OCI-LY7 (cell line): ENCODE measurements at regions not wholly inside any gene's neighbourhood (a gene's known extent, or its start where the extent isn't known, plus 50 kb on each side); places are given as distances from the start of the nearest gene placed in this dataset.
"Not testable (repeated sequence)": the region's sequence is repeated elsewhere in the genome, so short reads cannot be mapped to it uniquely, and the experiment has no call there.

Experiments
- BruUV-seq: library from RNA; stranded (reverse); fragments of 400-500 nt; replicated peaks from 2 replicates; lab custom pipeline; 2021; lab: Mats Ljungman, UMichigan
- CTCF ChIA-PET: fragments of 300-600 bp; sonication (Branson Sonifier 250); formaldehyde crosslinking; loops from one replicate; lab custom pipeline; 2022; ENCODE audit warnings: antibody characterized with exemption; ENCODE audit not compliant: unreplicated experiment; lab: Charles Lee
- POLR2A ChIA-PET: fragments of 300-600 bp; sonication (Branson Sonifier 250); formaldehyde crosslinking; loops from one replicate; lab custom pipeline; 2022; ENCODE audit warnings: antibody characterized with exemption; lab: Charles Lee
- DNase-seq: peaks from one replicate; pipeline ENCODE4 v3.0.0-alpha.2; 2015; ENCODE audit warnings: low spot score
- H2AFZ ChIP-seq: fragments of 200-600 bp; sonication (generic), shearing (Covaris generic); 2 replicates; pipeline ENCODE4 v1.6.1; 2014; ENCODE audit warnings: mild to moderate bottlenecking, antibody characterized with exemption, low read length, moderate library complexity
- H3K27ac ChIP-seq: fragments of 200-600 bp; sonication (generic); 2 replicates; pipeline ENCODE4 v1.5.1; 2014; ENCODE audit warnings: mixed run types, low read depth, mild to moderate bottlenecking, moderate library complexity, low read length, inconsistent platforms; ENCODE audit not compliant: poor library complexity, severe bottlenecking
- H3K36me3 ChIP-seq: fragments of 200-600 bp; sonication (generic); 2 replicates; pipeline ENCODE4 v1.6.1; 2014; ENCODE audit warnings: mild to moderate bottlenecking, antibody characterized with exemption, low read length, moderate library complexity, mixed read lengths; ENCODE audit not compliant: insufficient read depth
- H3K4me1 ChIP-seq: fragments of 200-600 bp; sonication (generic); 2 replicates; pipeline ENCODE4 v1.5.1; 2014; ENCODE audit warnings: mild to moderate bottlenecking, low read length; ENCODE audit not compliant: insufficient read depth, poor library complexity, severe bottlenecking
- H3K4me2 ChIP-seq: fragments of 200-600 bp; sonication (generic); 2 replicates; pipeline ENCODE4 v1.6.1; 2014; ENCODE audit warnings: mild to moderate bottlenecking, low read length
- H3K4me3 ChIP-seq: fragments of 200-600 bp; sonication (generic); 2 replicates; pipeline ENCODE4 v1.5.1; 2014; ENCODE audit warnings: mild to moderate bottlenecking, low read depth, low read length; ENCODE audit not compliant: poor library complexity, severe bottlenecking
- H3K79me2 ChIP-seq: fragments of 200-600 bp; sonication (generic); 2 replicates; pipeline ENCODE4 v1.6.1; 2016; ENCODE audit warnings: low read depth, mild to moderate bottlenecking, low read length, moderate library complexity, mixed read lengths; ENCODE audit not compliant: insufficient read depth
- H3K9me2 ChIP-seq: fragments of 200-600 bp; sonication (generic); 2 replicates; pipeline ENCODE4 v1.6.1; 2016; ENCODE audit warnings: mild to moderate bottlenecking, low read length, mixed read lengths; ENCODE audit not compliant: insufficient read depth
- H3K9me3 ChIP-seq: fragments of 200-600 bp; sonication (generic); 2 replicates; pipeline ENCODE4 v1.6.1; 2014; ENCODE audit warnings: mild to moderate bottlenecking, mixed run types, low read length, mixed read lengths
- H4K20me1 ChIP-seq: fragments of 200-600 bp; sonication (generic); 2 replicates; pipeline ENCODE4 v1.6.1; 2014; ENCODE audit warnings: mild to moderate bottlenecking, antibody characterized with exemption, low read length, moderate library complexity, mixed read lengths; ENCODE audit not compliant: insufficient read depth
- CTCF ChIP-seq: fragments of 200-600 bp; sonication (generic); conservative IDR thresholded peaks from 2 replicates; pipeline ENCODE4 v1.5.1; 2014; ENCODE audit warnings: mild to moderate bottlenecking, antibody characterized with exemption, low read length, moderate library complexity, mixed read lengths
- EZH2phosphoT487 ChIP-seq: fragments of 200-600 bp; sonication (generic); IDR thresholded peaks from 2 replicates; pipeline ENCODE4 v1.6.1; 2018; ENCODE audit warnings: low read depth, borderline replicate concordance, mild to moderate bottlenecking, mixed run types, antibody characterized with exemption, low read length, moderate library complexity, mixed read lengths
- intact Hi-C: fragments of 100-400 bp; cut with micrococcal nuclease; formaldehyde crosslinking; loops from one replicate; pipeline ENCODE4 v1.10.0; 2022; ENCODE audit not compliant: unreplicated experiment

GRCh38 chr9:31325778-31326177 is 1058.7 kb upstream of the ACO1 start:
- Histone ChIP-seq H3K4me2 (no peak overlapping the region), H3K4me3 (no peak overlapping the region), H3K9me2 (no peaks in the 10 kb centered on the region), H2AFZ (no peak overlapping the region), H3K36me3 (no peaks in the 10 kb centered on the region), H3K4me1 (peaks cover 12% of the 10 kb centered on the region), H3K9me3 (no peaks in the 10 kb centered on the region), H4K20me1 (no peaks in the 10 kb centered on the region), H3K27ac (no peak overlapping the region), H3K79me2 (no peaks in the 10 kb centered on the region)
- DNase-seq: no peak
- CTCF ChIA-PET: no interaction called here
- TF ChIP-seq CTCF (no peak), EZH2phosphoT487 (no peak)
- intact Hi-C loops: no loop called here
- BruUV-seq: no TSS peak
- POLR2A ChIA-PET: no interaction called here

DNA sequence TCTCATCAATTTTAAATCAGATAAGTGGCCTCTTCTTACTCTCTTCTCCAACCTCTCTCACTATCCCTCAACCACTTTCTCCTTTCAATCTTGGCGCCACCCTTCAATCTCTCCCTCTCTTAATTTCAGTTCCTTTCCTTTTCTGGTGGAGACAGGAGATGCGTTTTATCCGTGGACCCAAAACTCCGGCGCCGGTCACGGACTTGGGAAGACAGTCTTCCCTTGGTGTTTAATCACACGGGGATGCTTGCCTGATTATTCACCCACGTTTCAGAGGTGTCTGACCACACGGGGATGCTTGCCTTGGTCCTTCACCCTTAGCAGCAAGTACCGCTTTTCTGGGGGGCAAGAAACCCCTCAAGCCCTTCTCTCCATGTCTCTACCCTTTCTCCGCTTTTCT is 1057.6 kb upstream of the ACO1 start:
- H3K9me3 ChIP-seq, H3K36me3 ChIP-seq, intact Hi-C loops, H3K27ac ChIP-seq, BruUV-seq, H3K4me3 ChIP-seq, H3K9me2 ChIP-seq, H3K79me2 ChIP-seq, H3K4me2 ChIP-seq, DNase-seq, H4K20me1 ChIP-seq, CTCF ChIA-PET, POLR2A ChIA-PET, H2AFZ ChIP-seq: not testable (repeated sequence)
- H3K4me1 ChIP-seq: peaks cover 12% of the 10 kb centered on the region

GRCh38 chr9:31334837-31335528 is 1049.5 kb upstream of the ACO1 start:
- Histone ChIP-seq H3K27ac (no peak overlapping the region), H3K36me3 (peaks cover 11% of the 10 kb centered on the region; the same call in 1 of the 2 replicates), H3K9me3 (peaks cover 15% of the 10 kb centered on the region; the same call in 1 of the 2 replicates), H4K20me1 (no peaks in the 10 kb centered on the region), H3K4me2 (no peak overlapping the region), H3K4me1 (peaks cover 26% of the 10 kb centered on the region), H3K9me2 (no peaks in the 10 kb centered on the region), H3K4me3 (no peak overlapping the region), H3K79me2 (no peaks in the 10 kb centered on the region), H2AFZ (peak overlapping the region; percentile 43; the same call in 1 of the 2 replicates)
- no TSS peak for BruUV-seq
- POLR2A ChIA-PET: interaction anchor here (0.9 to 1.7 kb wide), 2 partner anchors 12 to 15 kb away, joined by 4 read pairs; no protein-coding TSS in a partner anchor
- intact Hi-C loops: no loop called here
- CTCF ChIA-PET: no interaction called here
- TF ChIP-seq CTCF (no peak), EZH2phosphoT487 (no peak)
- DNase-seq: peak; percentile 44
